Endodermal cell (in vitro differentiated cells): ENCODE measurements at regions not wholly inside any gene's neighbourhood (a gene's known extent, or its start where the extent isn't known, plus 50 kb on each side); places are given as distances from the start of the nearest gene placed in this dataset.

Experiments used
- DNase-seq: peaks from one replicate; pipeline ENCODE4 v3.0.0-alpha.2; 2017
- H3K27ac ChIP-seq: 2 replicates; pipeline ENCODE4 v1.5.1; 2013; ENCODE audit warnings: mild to moderate bottlenecking, low read depth, low read length, moderate library complexity
- H3K27me3 ChIP-seq: 2 replicates; pipeline ENCODE4 v1.6.1; 2013; ENCODE audit warnings: mild to moderate bottlenecking, low read length, moderate library complexity; ENCODE audit not compliant: insufficient read depth, control insufficient read depth, poor library complexity, severe bottlenecking
- H3K36me3 ChIP-seq: 2 replicates; pipeline ENCODE4 v1.7.0; 2013; ENCODE audit warnings: mild to moderate bottlenecking, low read length, moderate library complexity; ENCODE audit not compliant: control insufficient read depth, insufficient read depth
- H3K4me1 ChIP-seq: one replicate; pipeline ENCODE4 v1.7.0; 2013; ENCODE audit warnings: low read length; ENCODE audit not compliant: control insufficient read depth, insufficient read depth
- H3K4me3 ChIP-seq: 2 replicates; pipeline ENCODE4 v1.5.1; 2013; ENCODE audit warnings: mild to moderate bottlenecking, low read length, moderate library complexity
- H3K9ac ChIP-seq: 2 replicates; pipeline ENCODE4 v1.6.1; 2013; ENCODE audit warnings: mild to moderate bottlenecking, low read length, moderate library complexity; ENCODE audit not compliant: poor library complexity, severe bottlenecking; ENCODE audit errors: extremely low read depth
- H3K9me3 ChIP-seq: 2 replicates; pipeline ENCODE4 v1.6.1; 2013; ENCODE audit warnings: mild to moderate bottlenecking, low read length, moderate library complexity; ENCODE audit not compliant: control insufficient read depth
- H3K27ac Mint-ChIP-seq: 2 replicates; pipeline ENCODE4 v1.8.0; 2020; ENCODE audit warnings: mixed read lengths
- H3K27me3 Mint-ChIP-seq: 2 replicates; pipeline ENCODE4 v1.8.0; 2021; ENCODE audit warnings: mild to moderate bottlenecking, mixed read lengths; ENCODE audit not compliant: insufficient read depth
- H3K36me3 Mint-ChIP-seq: 2 replicates; pipeline ENCODE4 v1.8.0; 2020; ENCODE audit warnings: low read depth, mixed read lengths
- H3K4me1 Mint-ChIP-seq: 2 replicates; pipeline ENCODE4 v1.8.0; 2020; ENCODE audit warnings: mixed read lengths
- H3K4me3 Mint-ChIP-seq: 2 replicates; pipeline ENCODE4 v1.8.0; 2020; ENCODE audit warnings: mild to moderate bottlenecking, moderate library complexity, mixed read lengths
- H3K9me3 Mint-ChIP-seq: 2 replicates; pipeline ENCODE4 v1.8.0; 2020; ENCODE audit warnings: mild to moderate bottlenecking, mixed read lengths
- CTCF ChIP-seq: fragments of 200-600 bp; sonication (generic); conservative IDR thresholded peaks from 2 replicates; pipeline ENCODE4 v1.5.0; 2021; ENCODE audit warnings: antibody characterized with exemption, mild to moderate bottlenecking
- WGBS, 2 experiments: methylation state at CpG; one replicate each; pipeline versions ENCODE4 v1.1.5 to v1.1.7; 2013; ENCODE audit warnings: missing lambda C conversion rate in 2 of 2, mixed read lengths in 1 of 2; ENCODE audit not compliant: insufficient coverage in 1 of 2, insufficient read length in 1 of 2; 5-methylcytosine and 5-hydroxymethylcytosine counted together

DNA sequence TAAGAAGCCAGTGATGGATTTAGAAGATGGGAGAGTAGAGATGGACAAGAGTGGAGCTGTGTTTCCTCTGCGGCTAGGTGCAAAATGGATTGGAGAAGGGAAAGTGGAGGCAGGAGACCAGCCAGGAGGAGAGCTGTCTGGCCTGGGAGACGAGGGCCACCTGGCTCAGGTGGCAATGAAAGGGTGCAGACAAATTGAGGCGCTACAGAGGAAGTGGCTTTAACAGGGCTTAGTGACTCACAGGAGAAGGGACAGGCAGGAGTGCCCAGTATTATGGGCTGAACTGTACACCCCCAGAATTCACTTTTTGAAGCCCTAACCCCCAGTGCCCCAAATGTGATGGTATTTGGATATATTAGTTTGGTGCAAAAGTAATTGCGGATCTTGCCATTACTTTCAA, 65.6 kb upstream of the DUSP5 start:
- WGBS, 2 experiments = 89 to 100% methylated on average over 2 to 4 of the region's 4 CpGs
- TF ChIP-seq CTCF = no peak
- H3K9me3 Mint-ChIP-seq = no peaks in the 10 kb centered on the region

DNA sequence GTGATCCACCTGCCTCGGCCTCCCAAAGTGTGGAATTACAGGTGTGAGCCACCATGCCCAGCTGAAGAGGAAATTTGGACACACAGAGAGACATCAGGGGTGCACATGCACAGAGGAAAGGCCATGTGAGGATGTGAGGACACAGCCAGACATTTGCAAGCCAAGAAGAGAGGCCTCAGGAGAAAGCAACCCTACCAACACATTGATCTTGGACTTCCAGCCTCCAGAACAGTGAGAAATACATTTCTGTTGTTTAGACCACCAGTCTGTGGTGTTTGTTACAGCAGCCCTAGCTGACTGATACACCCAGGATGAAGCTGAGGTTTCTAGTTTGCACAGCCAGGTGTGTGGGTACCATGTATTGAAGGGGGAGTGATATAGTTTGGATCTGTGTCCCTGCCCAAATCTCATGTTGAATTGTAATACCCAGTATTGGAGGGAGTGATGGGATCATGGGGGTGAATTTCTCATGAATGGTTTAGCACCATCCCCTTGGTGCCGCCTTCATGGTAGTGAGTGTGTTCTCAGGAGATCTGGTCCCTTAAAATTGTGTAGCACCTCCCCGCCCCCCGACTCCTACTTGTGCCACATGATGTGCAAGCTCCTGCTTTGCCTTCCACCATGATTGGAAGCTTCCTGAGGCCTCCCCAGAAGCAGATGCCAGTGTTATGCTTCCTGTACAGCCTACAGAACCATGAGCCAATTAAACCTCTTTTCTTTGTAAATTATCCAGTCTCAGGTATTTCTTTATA, 64.7 kb upstream of the DUSP5 start:
- DNase-seq = peak; percentile 19
- H3K27ac Mint-ChIP-seq = no peak overlapping the region
- H3K4me3 ChIP-seq = no peak overlapping the region
- H3K4me1 ChIP-seq = no peaks in the 10 kb centered on the region
- TF ChIP-seq CTCF = no peak
- peaks cover 7% of the 10 kb centered on the region for H3K4me1 Mint-ChIP-seq
- no peaks in the 10 kb centered on the region for H3K9me3 ChIP-seq
- no peaks in the 10 kb centered on the region for H3K27me3 ChIP-seq
- no peak overlapping the region for H3K27ac ChIP-seq
- no peaks in the 10 kb centered on the region for H3K27me3 Mint-ChIP-seq
- H3K9me3 Mint-ChIP-seq = no peaks in the 10 kb centered on the region
- H3K4me3 Mint-ChIP-seq = no peak overlapping the region
- no peaks in the 10 kb centered on the region for H3K36me3 Mint-ChIP-seq
- H3K9ac ChIP-seq = no peak overlapping the region
- no peaks in the 10 kb centered on the region for H3K36me3 ChIP-seq
- 96 to 100% methylated on average over 3 to 4 of the region's 4 CpGs for WGBS, 2 experiments

More for the DNA sequence above, 65.6 kb upstream of the DUSP5 start:
- Mint-ChIP-seq H3K27ac (no peak overlapping the region), H3K4me3 (no peak overlapping the region), H3K27me3 (no peaks in the 10 kb centered on the region), H3K36me3 (no peaks in the 10 kb centered on the region), H3K4me1 (peaks cover 3% of the 10 kb centered on the region)
- H3K9me3 ChIP-seq = no peaks in the 10 kb centered on the region
- no peaks in the 10 kb centered on the region for H3K36me3 ChIP-seq
- no peak overlapping the region for H3K4me3 ChIP-seq
- no peaks in the 10 kb centered on the region for H3K27me3 ChIP-seq
- H3K27ac ChIP-seq = no peak overlapping the region
- DNase-seq = no peak
- no peaks in the 10 kb centered on the region for H3K4me1 ChIP-seq
- H3K9ac ChIP-seq = no peak overlapping the region

- Mint-ChIP-seq H3K27ac (no peak overlapping the region), H3K4me3 (no peak overlapping the region), H3K27me3 (no peaks in the 10 kb centered on the region), H3K9me3 (no peaks in the 10 kb centered on the region), H3K36me3 (no peaks in the 10 kb centered on the region), H3K4me1 (peaks cover 7% of the 10 kb centered on the region)
- 89 to 91% methylated on average over 6 to 9 of the region's 9 CpGs for WGBS, 2 experiments
- no peak overlapping the region for H3K9ac ChIP-seq
- H3K36me3 ChIP-seq = no peaks in the 10 kb centered on the region
- no peaks in the 10 kb centered on the region for H3K9me3 ChIP-seq
- no peaks in the 10 kb centered on the region for H3K4me1 ChIP-seq
- no peak overlapping the region for H3K4me3 ChIP-seq
- no peak overlapping the region for H3K27ac ChIP-seq
- no peak for TF ChIP-seq CTCF
- no peaks in the 10 kb centered on the region for H3K27me3 ChIP-seq
- peak; percentile 43 for DNase-seq
These were observed 64.0 kb upstream of the DUSP5 start for GRCh38 chr10:110433740-110434139.
